ENCODE measurements at regions not wholly inside any gene's neighbourhood (a gene's known extent, or its start where the extent isn't known, plus 50 kb on each side); places are given as distances from the start of the nearest gene placed in this dataset.

DNA sequence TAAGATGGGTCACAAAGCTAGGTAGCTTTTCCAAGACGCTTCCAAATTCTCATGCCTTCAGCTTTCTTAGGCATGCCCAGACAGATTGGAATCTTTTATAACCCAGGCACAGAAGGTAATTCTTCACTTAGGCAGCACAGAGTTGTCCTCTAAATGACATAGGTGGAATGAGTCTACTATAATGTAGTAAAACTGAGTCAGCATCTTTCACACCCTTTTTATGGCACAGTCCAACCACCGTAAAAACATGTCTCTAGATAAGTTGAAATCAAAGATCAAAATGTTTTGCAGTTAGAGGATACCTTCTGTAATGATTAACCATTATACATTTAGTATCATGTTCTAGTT, 128.4 kb upstream of the FAT1 start:
- ChIA-PET POLR2A (ENCODE audit: unreplicated experiment) (no interaction called here), CTCF (no interaction called here)
- H3K27ac ChIP-seq (ENCODE audit: insufficient read depth, low read length) = no peak overlapping the region
- H2BK120ac ChIP-seq (ENCODE audit: low read depth, low read length) = no peak overlapping the region
- no peak overlapping the region for H3K4me2 ChIP-seq (ENCODE audit: low read depth, low read length)
- intact Hi-C loops (cut with micrococcal nuclease) = no loop called here
- no peak overlapping the region for H3K23ac ChIP-seq (ENCODE audit: low read depth, low read length)
- H3K79me1 ChIP-seq (ENCODE audit: low read depth in 1 of 2, low read length in 2 of 2) = no peaks in the 10 kb centered on the region
- no peak overlapping the region for H4K91ac ChIP-seq (ENCODE audit: insufficient read depth, low read depth, low read length)
- no peak overlapping the region for H2BK20ac ChIP-seq (ENCODE audit: low read depth, low read length)
- no peak overlapping the region for H3K4ac ChIP-seq (ENCODE audit: low read depth, low read length)
- DNase-seq (no peak), ATAC-seq (ENCODE audit: low read depth) (no peak)
- H2AK5ac ChIP-seq (ENCODE audit: low read depth, low read length) = no peak overlapping the region
- no peak overlapping the region for H4K5ac ChIP-seq (ENCODE audit: low read depth, low read length)
- no peak overlapping the region for H4K8ac ChIP-seq (ENCODE audit: low read depth in 2 of 2, low read length in 2 of 2)
- peaks cover 4% of the 10 kb centered on the region for H3K4me1 ChIP-seq (ENCODE audit: control insufficient read depth, insufficient read depth, low read length)
- BruUV-seq (replicated peaks) = no TSS peak
- no peaks in the 10 kb centered on the region for H4K20me1 ChIP-seq (ENCODE audit: insufficient read depth, low read length)
- H3K27me3 ChIP-seq (ENCODE audit: control insufficient read depth, insufficient read depth, low read length) = no peaks in the 10 kb centered on the region
- peak; percentile 63 for TF ChIP-seq MAFK (IDR thresholded peaks at IDR 0.05; ENCODE audit: low read depth, low read length)
- no peak for TF ChIP-seq CEBPB (IDR thresholded peaks at IDR 0.05; ENCODE audit: low read depth, low read length)
- no peak overlapping the region for H3K9ac ChIP-seq (ENCODE audit: low read depth, low read length)
- H3K9me3 ChIP-seq (ENCODE audit: control insufficient read depth, insufficient read depth, low read length) = peaks cover 3% of the 10 kb centered on the region; the same call in 1 of the 2 replicates
- dilution Hi-C loops (cut with HindIII; ENCODE audit: low sequenced_read_pairs, unreplicated experiment) = no loop called here
- no peak overlapping the region for H3K56ac ChIP-seq (ENCODE audit: extremely low read depth, insufficient read depth, low read length)
- peaks cover 4% of the 10 kb centered on the region; the same call in 1 of the 2 replicates for H3K9me1 ChIP-seq (ENCODE audit: insufficient read depth, low read length)
- no peaks in the 10 kb centered on the region for H3K36me3 ChIP-seq (ENCODE audit: control insufficient read depth, insufficient read depth, low read length)
- in situ Hi-C loops (cut with MboI; ENCODE audit: low sequenced_read_pairs) = no loop called here
- no peak overlapping the region for H3K4me3 ChIP-seq (ENCODE audit: insufficient read depth, low read depth, low read length)
- no peak overlapping the region for H2AFZ ChIP-seq (replicated peaks; ENCODE audit: low read length, poor library complexity)
- H3K18ac ChIP-seq (ENCODE audit: low read depth, low read length) = no peak overlapping the region
- no peak overlapping the region for H2AK9ac ChIP-seq (replicated peaks; ENCODE audit: low read depth, low read length, poor library complexity)
- H2BK5ac ChIP-seq (ENCODE audit: low read depth, low read length, poor library complexity, severe bottlenecking) = no peak overlapping the region
- WGBS, 2 experiments (ENCODE audit: extremely low coverage in 2 of 2, insufficient read length in 1 of 2) = no CpG with 5 or more reads among the region's 2 CpGs
- H2BK15ac ChIP-seq (ENCODE audit: low read depth, low read length) = peak overlapping the region; percentile 53; the same call in 1 of the 3 replicates
- no peak overlapping the region for H3K14ac ChIP-seq (replicated peaks; ENCODE audit: low read depth, low read length)
